Effector memory CD4-positive, alpha-beta T cell (primary cell): ENCODE measurements at regions not wholly inside any gene's neighbourhood (a gene's known extent, or its start where the extent isn't known, plus 50 kb on each side); places are given as distances from the start of the nearest gene placed in this dataset.

ENCODE experiments used
- DNase-seq, 3 donors: peaks; one replicate each; pipeline ENCODE4 v3.0.0-alpha.2; 2020
- H3K27ac ChIP-seq: 2 replicates; pipeline ENCODE4 v1.7.0; 2013; ENCODE audit warnings: mild to moderate bottlenecking, low read length, moderate library complexity; ENCODE audit not compliant: insufficient read depth, poor library complexity, severe bottlenecking
- H3K27me3 ChIP-seq: replicated peaks from 2 replicates; pipeline ENCODE4 v1.7.0; 2013; ENCODE audit warnings: mild to moderate bottlenecking, low read length; ENCODE audit not compliant: insufficient read depth, control insufficient read depth, poor library complexity, severe bottlenecking
- H3K36me3 ChIP-seq: 2 replicates; pipeline ENCODE4 v1.7.0; 2013; ENCODE audit warnings: mild to moderate bottlenecking, low read length, moderate library complexity; ENCODE audit not compliant: control insufficient read depth, insufficient read depth
- H3K4me1 ChIP-seq: 2 replicates; pipeline ENCODE4 v1.7.0; 2013; ENCODE audit warnings: low read length, mild to moderate bottlenecking; ENCODE audit not compliant: control insufficient read depth, insufficient read depth, poor library complexity, severe bottlenecking
- H3K4me3 ChIP-seq: 2 replicates; pipeline ENCODE4 v1.7.0; 2013; ENCODE audit warnings: low read length, low read depth, mild to moderate bottlenecking; ENCODE audit not compliant: insufficient read depth, poor library complexity, severe bottlenecking
- H3K9me3 ChIP-seq: 2 replicates; pipeline ENCODE4 v1.7.0; 2013; ENCODE audit warnings: mild to moderate bottlenecking, low read length, moderate library complexity; ENCODE audit not compliant: control insufficient read depth

GRCh38 chr7:142356166-142356565 lies 98.3 kb upstream of the PRSS58 start:
- H3K27ac ChIP-seq, result no peak overlapping the region
- DNase-seq, result no peak
- H3K9me3 ChIP-seq, result no peaks in the 10 kb centered on the region
- no peaks in the 10 kb centered on the region for H3K27me3 ChIP-seq
- H3K36me3 ChIP-seq, result no peaks in the 10 kb centered on the region
- no peak overlapping the region for H3K4me3 ChIP-seq
- H3K4me1 ChIP-seq, result peaks cover 15% of the 10 kb centered on the region

GRCh38 chr7:142355328-142355727 lies 97.5 kb upstream of the PRSS58 start:
- Histone ChIP-seq H3K4me3 (no peak overlapping the region), H3K27me3 (no peaks in the 10 kb centered on the region), H3K36me3 (no peaks in the 10 kb centered on the region), H3K4me1 (peaks cover 15% of the 10 kb centered on the region), H3K9me3 (no peaks in the 10 kb centered on the region), H3K27ac (no peak overlapping the region)
- no peak for DNase-seq

- H3K4me3 ChIP-seq, result peak overlapping the region; percentile 19
Observed at GRCh38 chr7:142353147-142354060, 95.5 kb upstream of the PRSS58 start.

GRCh38 chr7:142352543-142352942 lies 94.7 kb upstream of the PRSS58 start:
- Histone ChIP-seq H3K9me3 (no peaks in the 10 kb centered on the region), H3K36me3 (no peaks in the 10 kb centered on the region), H3K4me3 (peak overlapping the region; percentile 19), H3K27me3 (no peaks in the 10 kb centered on the region), H3K27ac (peak overlapping the region; percentile 59), H3K4me1 (peaks cover 12% of the 10 kb centered on the region)
- no peak for DNase-seq

More at GRCh38 chr7:142353147-142354060, 95.5 kb upstream of the PRSS58 start:
- H3K9me3 ChIP-seq, result no peaks in the 10 kb centered on the region
- no peaks in the 10 kb centered on the region for H3K27me3 ChIP-seq
- H3K4me1 ChIP-seq, result peaks cover 15% of the 10 kb centered on the region
- DNase-seq, result no peak
- peak overlapping the region; percentile 59 for H3K27ac ChIP-seq
- no peaks in the 10 kb centered on the region for H3K36me3 ChIP-seq

GRCh38 chr7:142351145-142351544 lies 93.3 kb upstream of the PRSS58 start:
- Histone ChIP-seq H3K4me1 (peaks cover 12% of the 10 kb centered on the region), H3K27ac (no peak overlapping the region), H3K36me3 (no peaks in the 10 kb centered on the region), H3K27me3 (no peaks in the 10 kb centered on the region), H3K4me3 (no peak overlapping the region), H3K9me3 (no peaks in the 10 kb centered on the region)
- no peak for DNase-seq

- Histone ChIP-seq H3K36me3 (no peaks in the 10 kb centered on the region), H3K27me3 (no peaks in the 10 kb centered on the region), H3K4me1 (peaks cover 17% of the 10 kb centered on the region), H3K4me3 (no peak overlapping the region), H3K27ac (peak overlapping the region; percentile 40), H3K9me3 (no peaks in the 10 kb centered on the region)
- DNase-seq, result no peak
Observed at GRCh38 chr7:142349670-142350405, 92.0 kb upstream of the PRSS58 start.

GRCh38 chr7:142348921-142349405 lies 91.1 kb upstream of the PRSS58 start:
- Histone ChIP-seq H3K27ac (no peak overlapping the region), H3K4me3 (no peak overlapping the region), H3K36me3 (no peaks in the 10 kb centered on the region)

GRCh38 chr7:142348100-142348499 lies 90.2 kb upstream of the PRSS58 start:
- no peaks in the 10 kb centered on the region for H3K36me3 ChIP-seq
- H3K4me1 ChIP-seq, result peaks cover 11% of the 10 kb centered on the region
- H3K4me3 ChIP-seq, result no peak overlapping the region
- no peak overlapping the region for H3K27ac ChIP-seq
- no peaks in the 10 kb centered on the region for H3K27me3 ChIP-seq
- no peaks in the 10 kb centered on the region for H3K9me3 ChIP-seq
- no peak for DNase-seq

More at GRCh38 chr7:142348921-142349405, 91.1 kb upstream of the PRSS58 start:
- Histone ChIP-seq H3K27me3 (no peaks in the 10 kb centered on the region), H3K4me1 (peaks cover 16% of the 10 kb centered on the region), H3K9me3 (no peaks in the 10 kb centered on the region)
- DNase-seq, result no peak

GRCh38 chr7:142347091-142347490 lies 89.2 kb upstream of the PRSS58 start:
- Histone ChIP-seq H3K9me3 (no peaks in the 10 kb centered on the region), H3K4me3 (no peak overlapping the region), H3K27ac (no peak overlapping the region), H3K4me1 (peaks cover 6% of the 10 kb centered on the region), H3K36me3 (no peaks in the 10 kb centered on the region), H3K27me3 (no peaks in the 10 kb centered on the region)
- DNase-seq, result no peak

GRCh38 chr7:142345811-142346210 lies 88.0 kb upstream of the PRSS58 start:
- peak in 2 of 3 donors; percentile 23 to 31 for DNase-seq
- peaks cover 6% of the 10 kb centered on the region for H3K4me1 ChIP-seq
- H3K36me3 ChIP-seq, result no peaks in the 10 kb centered on the region
- no peaks in the 10 kb centered on the region for H3K9me3 ChIP-seq
- H3K27ac ChIP-seq, result no peak overlapping the region
- no peaks in the 10 kb centered on the region for H3K27me3 ChIP-seq
- H3K4me3 ChIP-seq, result no peak overlapping the region
